H9 (cell line): ENCODE measurements at regions not wholly inside any gene's neighbourhood (a gene's known extent, or its start where the extent isn't known, plus 50 kb on each side); places are given as distances from the start of the nearest gene placed in this dataset.

Source experiments
- DNase-seq: peaks from one replicate; pipeline ENCODE4 v3.0.0-alpha.2; 2017
- H2AFZ ChIP-seq: one replicate; pipeline ENCODE4 v1.6.1; 2013; ENCODE audit warnings: mild to moderate bottlenecking, low read length, control low read depth, moderate library complexity
- H2AK5ac ChIP-seq: 2 replicates; pipeline ENCODE4 v1.6.1; 2013; ENCODE audit warnings: low read length, control low read depth, mixed read lengths; ENCODE audit not compliant: insufficient read length
- H2BK120ac ChIP-seq: one replicate; pipeline ENCODE4 v1.6.1; 2013; ENCODE audit warnings: low read depth, mild to moderate bottlenecking, low read length, control low read depth, inconsistent platforms; ENCODE audit not compliant: poor library complexity, severe bottlenecking
- H2BK12ac ChIP-seq: 2 replicates; pipeline ENCODE4 v1.6.1; 2013; ENCODE audit warnings: low read length, control low read depth, mixed read lengths, low read depth; ENCODE audit not compliant: insufficient read length
- H2BK15ac ChIP-seq: 2 replicates; pipeline ENCODE4 v1.6.1; 2013; ENCODE audit warnings: low read depth, low read length, control low read depth
- H2BK20ac ChIP-seq: one replicate; pipeline ENCODE4 v1.6.1; 2013; ENCODE audit warnings: low read depth, mild to moderate bottlenecking, low read length, control low read depth, inconsistent platforms; ENCODE audit not compliant: poor library complexity, severe bottlenecking
- H2BK5ac ChIP-seq: 2 replicates; pipeline ENCODE4 v1.6.1; 2013; ENCODE audit warnings: low read length, control low read depth, mixed read lengths; ENCODE audit not compliant: insufficient read length
- H3K14ac ChIP-seq: 2 replicates; pipeline ENCODE4 v1.6.1; 2013; ENCODE audit warnings: low read length, control low read depth; ENCODE audit not compliant: insufficient read depth
- H3K18ac ChIP-seq: 2 replicates; pipeline ENCODE4 v1.6.1; 2013; ENCODE audit warnings: low read depth, mild to moderate bottlenecking, mixed read lengths, low read length, control low read depth; ENCODE audit not compliant: insufficient read length
- H3K23ac ChIP-seq: 2 replicates; pipeline ENCODE4 v1.6.1; 2013; ENCODE audit warnings: low read length, control low read depth, mixed read lengths, low read depth; ENCODE audit not compliant: insufficient read length
- H3K23me2 ChIP-seq: 2 replicates; pipeline ENCODE4 v1.6.1; 2013; ENCODE audit warnings: low read depth, mild to moderate bottlenecking, mixed read lengths, low read length, control low read depth; ENCODE audit not compliant: insufficient read length, poor library complexity, severe bottlenecking
- H3K27ac ChIP-seq: 2 replicates; pipeline ENCODE4 v1.5.1; 2013; ENCODE audit warnings: low read length, control low read depth, mixed read lengths, low read depth; ENCODE audit not compliant: insufficient read length
- H3K27me3 ChIP-seq: 2 replicates; pipeline ENCODE4 v1.6.1; 2013; ENCODE audit warnings: low read length, control low read depth, inconsistent platforms; ENCODE audit not compliant: insufficient read depth
- H3K4ac ChIP-seq: 2 replicates; pipeline ENCODE4 v1.6.1; 2013; ENCODE audit warnings: low read depth, mild to moderate bottlenecking, control low read depth, inconsistent platforms, low read length, moderate library complexity
- H3K4me1 ChIP-seq: 2 replicates; pipeline ENCODE4 v1.6.1; 2013; ENCODE audit warnings: low read length, control low read depth, inconsistent platforms; ENCODE audit not compliant: insufficient read depth
- H3K4me2 ChIP-seq: 2 replicates; pipeline ENCODE4 v1.6.1; 2013; ENCODE audit warnings: low read length, control low read depth, mixed read lengths; ENCODE audit not compliant: insufficient read length, insufficient read depth
- H3K56ac ChIP-seq: 2 replicates; pipeline ENCODE4 v1.6.1; 2013; ENCODE audit warnings: low read depth, mild to moderate bottlenecking, mixed read lengths, low read length, control low read depth; ENCODE audit not compliant: insufficient read length
- H3K79me1 ChIP-seq: 2 replicates; pipeline ENCODE4 v1.6.1; 2013; ENCODE audit warnings: low read depth, mild to moderate bottlenecking, moderate library complexity, low read length, control low read depth, inconsistent platforms; ENCODE audit not compliant: insufficient read depth, poor library complexity, severe bottlenecking
- H3K79me2 ChIP-seq: 2 replicates; pipeline ENCODE4 v1.6.1; 2013; ENCODE audit warnings: low read length, control low read depth, inconsistent platforms; ENCODE audit not compliant: insufficient read depth
- H3K9ac ChIP-seq: 2 replicates; pipeline ENCODE4 v1.6.1; 2013; ENCODE audit warnings: low read length, control low read depth, mixed read lengths; ENCODE audit not compliant: insufficient read length; ENCODE audit errors: extremely low read depth
- H3K9me3 ChIP-seq: one replicate; pipeline ENCODE4 v1.6.1; 2013; ENCODE audit warnings: low read depth, low read length, inconsistent platforms; ENCODE audit not compliant: control insufficient read depth
- H3T11ph ChIP-seq: one replicate; pipeline ENCODE4 v1.6.1; 2013; ENCODE audit warnings: mild to moderate bottlenecking, low read length, control low read depth, inconsistent platforms
- H4K20me1 ChIP-seq: one replicate; pipeline ENCODE4 v1.6.1; 2013; ENCODE audit not compliant: control insufficient read depth, insufficient read length, insufficient read depth
- H4K5ac ChIP-seq: 2 replicates; pipeline ENCODE4 v1.6.1; 2013; ENCODE audit warnings: low read depth, mild to moderate bottlenecking, mixed read lengths, low read length, control low read depth; ENCODE audit not compliant: insufficient read length
- H4K8ac ChIP-seq: replicated peaks from 2 replicates; pipeline ENCODE4 v1.6.1; 2013; ENCODE audit warnings: low read length, control low read depth, mixed read lengths, low read depth; ENCODE audit not compliant: insufficient read length
- H4K91ac ChIP-seq: 2 replicates; pipeline ENCODE4 v1.6.1; 2013; ENCODE audit warnings: low read depth, mild to moderate bottlenecking, moderate library complexity, mixed read lengths, low read length, control low read depth; ENCODE audit not compliant: insufficient read length
- H3K27ac Mint-ChIP-seq, 3 experiments: 2 replicates in 2 of 3; 3 replicates in 1 of 3; pipeline ENCODE4 v1.8.0; 2020 to 2021; ENCODE audit warnings: mixed read lengths in 3 of 3, mild to moderate bottlenecking in 1 of 3, moderate library complexity in 1 of 3
- H3K27me3 Mint-ChIP-seq: 2 replicates; pipeline ENCODE4 v1.8.0; 2021; ENCODE audit warnings: low read depth, mild to moderate bottlenecking, moderate library complexity, mixed read lengths
- H3K36me3 Mint-ChIP-seq, 3 experiments: 2 replicates in 2 of 3; 3 replicates in 1 of 3; pipeline ENCODE4 v1.8.0; 2020 to 2021; ENCODE audit warnings: low read depth in 3 of 3, mixed read lengths in 3 of 3; ENCODE audit not compliant: insufficient read depth in 1 of 3
- H3K4me1 Mint-ChIP-seq, 2 experiments: 2 replicates each; pipeline ENCODE4 v1.8.0; 2020; ENCODE audit warnings: mixed read lengths in 2 of 2
- H3K4me3 Mint-ChIP-seq, 2 experiments: 2 replicates in 1 of 2; 3 replicates in 1 of 2; pipeline ENCODE4 v1.8.0; 2020 to 2021; ENCODE audit warnings: mild to moderate bottlenecking in 2 of 2, mixed read lengths in 2 of 2, moderate library complexity in 1 of 2
- H3K9me3 Mint-ChIP-seq, 2 experiments: 2 replicates in 1 of 2; 3 replicates in 1 of 2; pipeline ENCODE4 v1.8.0; 2020; ENCODE audit warnings: mild to moderate bottlenecking in 2 of 2, mixed read lengths in 2 of 2, moderate library complexity in 1 of 2
- CTCF ChIP-seq: fragments of 200-600 bp; sonication (generic); conservative IDR thresholded peaks from 3 replicates; pipeline ENCODE4 v1.8.0; 2021; ENCODE audit warnings: antibody characterized with exemption, mild to moderate bottlenecking
- WGBS: extraction: QIAGEN DNeasy Blood & Tissue Kit; methylation state at CpG from one replicate; pipeline ENCODE4 v1.1.7; 2013; ENCODE audit warnings: missing lambda C conversion rate, low lambda C conversion rate, mixed read lengths; ENCODE audit not compliant: insufficient read length; ENCODE audit errors: extremely low coverage; 5-methylcytosine and 5-hydroxymethylcytosine counted together

DNA sequence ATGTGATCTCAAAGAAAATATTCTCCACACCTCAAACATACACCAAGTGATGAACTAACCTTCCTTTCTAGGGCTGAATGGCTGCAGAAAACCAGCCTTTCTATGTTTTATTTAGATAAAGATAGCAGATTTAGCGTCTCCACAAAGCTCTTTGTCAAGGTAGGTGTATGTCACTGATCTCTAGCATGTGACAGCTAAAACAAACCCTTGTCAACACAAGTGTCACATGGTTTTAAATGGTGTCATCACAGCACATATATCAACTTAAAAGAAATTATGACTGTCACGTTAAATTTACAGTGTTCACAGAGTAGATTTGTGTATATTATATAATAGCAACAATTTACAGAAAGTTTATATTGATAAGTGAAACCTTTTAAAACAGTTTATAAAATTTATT lies 58.3 kb downstream of the TENT5A start:
- H2BK20ac ChIP-seq, result no peak overlapping the region
- H3T11ph ChIP-seq, result no peak overlapping the region
- no peak overlapping the region for H2BK120ac ChIP-seq
- H3K9ac ChIP-seq, result no peak overlapping the region
- H3K23ac ChIP-seq, result no peak overlapping the region
- Mint-ChIP-seq H3K36me3 (no peaks in the 10 kb centered on the region), H3K27ac (no peak overlapping the region), H3K4me3 (no peak overlapping the region), H3K9me3 (no peaks in the 10 kb centered on the region), H3K27me3 (no peaks in the 10 kb centered on the region), H3K4me1 (peaks cover 26 to 30% of the 10 kb centered on the region in 2 experiments)
- no peaks in the 10 kb centered on the region for H3K79me2 ChIP-seq
- H3K14ac ChIP-seq, result no peak overlapping the region
- no peak overlapping the region for H3K4ac ChIP-seq
- H3K18ac ChIP-seq, result no peak overlapping the region
- no CpG with 5 or more reads among the region's 2 CpGs for WGBS
- H2BK5ac ChIP-seq, result no peak overlapping the region
- no peak for DNase-seq
- no peaks in the 10 kb centered on the region for H4K20me1 ChIP-seq
- no peak overlapping the region for H3K4me2 ChIP-seq
- H3K56ac ChIP-seq, result no peak overlapping the region
- H3K27ac ChIP-seq, result no peak overlapping the region
- H3K9me3 ChIP-seq, result no peaks in the 10 kb centered on the region
- H4K5ac ChIP-seq, result no peak overlapping the region
- no peaks in the 10 kb centered on the region for H3K79me1 ChIP-seq
- H4K91ac ChIP-seq, result no peak overlapping the region
- H3K4me1 ChIP-seq, result no peaks in the 10 kb centered on the region
- no peak overlapping the region for H2BK12ac ChIP-seq
- H3K27me3 ChIP-seq, result no peaks in the 10 kb centered on the region
- no peak overlapping the region for H2AK5ac ChIP-seq
- TF ChIP-seq CTCF, result no peak
- no peak overlapping the region for H2BK15ac ChIP-seq
- no peak overlapping the region for H4K8ac ChIP-seq
- no peak overlapping the region for H2AFZ ChIP-seq
- H3K23me2 ChIP-seq, result no peaks in the 10 kb centered on the region
